ENCODE measurements at regions not wholly inside any gene's neighbourhood (a gene's known extent, or its start where the extent isn't known, plus 50 kb on each side); places are given as distances from the start of the nearest gene placed in this dataset.

GRCh38 chr19:29364224-29364726 lies 151.3 kb upstream of the UQCRFS1 start:
- DNase-seq (ENCODE audit: low read depth in 1 of 2, low spot score in 2 of 2) (peak in 1 of 2 experiments; percentile 45), FAIRE-seq (peak; percentile 66)
- H3K9me3 ChIP-seq (ENCODE audit: insufficient read depth in 2 of 2, low read depth in 1 of 2, low read length in 1 of 2), result no peaks in the 10 kb centered on the region
- no peak overlapping the region; a peak in 1 of 7 replicates for H3K9ac ChIP-seq (replicated peaks in 1 of 4; ENCODE audit: extremely low read depth in 1 of 4, low read depth in 3 of 4, low read length in 3 of 4)
- H3K4me3 ChIP-seq (ENCODE audit: extremely low read depth in 1 of 4, insufficient read depth in 2 of 4, low read depth in 3 of 4, low read length in 4 of 4), result peak overlapping the region in 1 of 4 experiments; percentile 22; a peak in 1 of 8 replicates
- ChIA-PET CTCF (ENCODE audit: partially characterized antibody) (interaction anchor here (0.8 to 1.3 kb wide), 5 partner anchors 23 to 243 kb away, joined by 3 read pairs; no protein-coding TSS in a partner anchor), POLR2A (ENCODE audit: partially characterized antibody) (no interaction called here)
- peak overlapping the region; percentile 64 for H2BK12ac ChIP-seq (ENCODE audit: low read depth, low read length)
- TF ChIP-seq SP4 (IDR thresholded peaks at IDR 0.05; ENCODE audit: low read length) (no peak), TEAD4 (IDR thresholded peaks at IDR 0.05; ENCODE audit: low read depth, low read length) (peak; percentile 3; the same call in 1 of the 2 replicates)
- no peaks in the 10 kb centered on the region; a peak in 2 of 7 replicates for H3K27me3 ChIP-seq (replicated peaks in 1 of 4; ENCODE audit: control insufficient read depth in 3 of 4, extremely low read depth in 1 of 4, insufficient read depth in 3 of 4, low read length in 3 of 4)
- no peak overlapping the region for H3K18ac ChIP-seq (ENCODE audit: extremely low read depth, low read length)
- H3K4ac ChIP-seq (replicated peaks; ENCODE audit: insufficient read length, low read depth, low read length), result peak overlapping the region; percentile 27
- H2AFZ ChIP-seq (ENCODE audit: low read length), result peak overlapping the region; percentile 33
- peak overlapping the region; percentile 44 for H4K91ac ChIP-seq (replicated peaks; ENCODE audit: insufficient read length, low read length)
- no peaks in the 10 kb centered on the region for H4K20me1 ChIP-seq (replicated peaks in 1 of 2; ENCODE audit: control insufficient read depth in 1 of 2, insufficient read depth in 2 of 2, low read length in 2 of 2)
- 0 out of 2 replicates have a peak overlapping the region, but pooled peaks have one; percentile 5 for H2AK5ac ChIP-seq (ENCODE audit: low read depth, low read length)
- no peaks in the 10 kb centered on the region for H3K79me2 ChIP-seq (ENCODE audit: control insufficient read depth in 1 of 2, insufficient read depth in 2 of 2, low read length in 2 of 2)
- peak overlapping the region; percentile 61; the same call in 1 of the 2 replicates for H2BK5ac ChIP-seq (ENCODE audit: low read depth, low read length)
- WGBS, 2 experiments (ENCODE audit: extremely low coverage in 1 of 2, insufficient coverage in 1 of 2, insufficient read length in 1 of 2, insufficient replicate concordance in 2 of 2, low coverage in 1 of 2, low lambda C conversion rate in 2 of 2, missing lambda C conversion rate in 1 of 2), result 49% methylated on average over 10 of the region's 10 CpGs; no CpG with 5 or more reads in 1 of the 2 experiments
- H3K23me2 ChIP-seq (ENCODE audit: low read depth, low read length), result no peaks in the 10 kb centered on the region; the same call in 1 of the 2 replicates
- no peaks in the 10 kb centered on the region for H3K79me1 ChIP-seq (ENCODE audit: low read depth, low read length)
- no peak overlapping the region; the same call in 1 of the 2 replicates for H2BK15ac ChIP-seq (ENCODE audit: low read length)
- H3K4me2 ChIP-seq (ENCODE audit: insufficient read depth in 1 of 2, low read depth in 2 of 2, low read length in 2 of 2), result peak overlapping the region; percentile 33 to 58
- H3K14ac ChIP-seq (ENCODE audit: insufficient read length), result no peak overlapping the region
- H3K27ac ChIP-seq (ENCODE audit: low read depth, low read length), result no peak overlapping the region
- H4K5ac ChIP-seq (ENCODE audit: insufficient read length, low read depth, low read length), result no peak overlapping the region
- H3K4me1 ChIP-seq (replicated peaks in 1 of 4; ENCODE audit: control insufficient read depth in 3 of 4, insufficient read depth in 4 of 4, low read length in 3 of 4), result peaks cover 0 to 13% (median 5%) of the 10 kb centered on the region in 4 experiments; a peak in 5 of 7 replicates
- no peak overlapping the region for H2BK120ac ChIP-seq (replicated peaks; ENCODE audit: low read depth, low read length)
- no peaks in the 10 kb centered on the region for H3K36me3 ChIP-seq (ENCODE audit: control insufficient read depth in 2 of 4, insufficient read depth in 4 of 4, low read length in 3 of 4)
- H3K23ac ChIP-seq (ENCODE audit: insufficient read length), result no peak overlapping the region
- no peak overlapping the region for H4K8ac ChIP-seq (ENCODE audit: extremely low read depth, insufficient read depth, low read length)
- no peak overlapping the region for H3K56ac ChIP-seq (replicated peaks; ENCODE audit: insufficient read length, low read depth, low read length)
- no peak overlapping the region for H2BK20ac ChIP-seq (ENCODE audit: low read length)
